ENCODE measurements at regions not wholly inside any gene's neighbourhood (a gene's known extent, or its start where the extent isn't known, plus 50 kb on each side); places are given as distances from the start of the nearest gene placed in this dataset.
"Not testable (repeated sequence)": the region's sequence is repeated elsewhere in the genome, so short reads cannot be mapped to it uniquely, and the experiment has no call there.

DNA sequence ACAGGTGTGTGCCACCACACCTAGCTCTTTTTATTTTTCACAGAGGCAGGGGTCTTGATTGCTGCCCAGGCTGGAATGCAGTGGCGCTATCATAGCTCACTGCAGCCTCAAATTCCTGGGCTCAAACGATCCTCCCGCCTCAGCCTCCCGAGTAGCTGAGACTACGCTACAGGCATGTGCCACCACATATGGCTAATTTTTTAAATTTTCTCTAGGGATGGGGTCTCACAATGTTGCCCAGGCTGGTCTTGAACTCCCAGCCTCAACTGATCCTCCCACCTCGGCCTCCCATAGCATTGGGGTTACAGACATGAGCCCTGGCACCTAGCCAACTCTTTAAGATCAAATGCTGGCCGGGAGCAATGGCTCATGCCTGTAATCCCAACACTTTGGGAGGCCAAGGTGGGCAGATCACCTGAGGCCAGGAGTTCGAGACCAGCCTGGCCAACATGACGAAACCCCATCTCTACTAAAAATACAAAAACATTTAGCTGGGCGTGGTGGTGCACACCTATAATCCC is 50.6 kb upstream of the MYL10 start:
- DNase-seq (ENCODE audit: low read depth in 2 of 3, low spot score in 1 of 3) = not testable (repeated sequence)

DNA sequence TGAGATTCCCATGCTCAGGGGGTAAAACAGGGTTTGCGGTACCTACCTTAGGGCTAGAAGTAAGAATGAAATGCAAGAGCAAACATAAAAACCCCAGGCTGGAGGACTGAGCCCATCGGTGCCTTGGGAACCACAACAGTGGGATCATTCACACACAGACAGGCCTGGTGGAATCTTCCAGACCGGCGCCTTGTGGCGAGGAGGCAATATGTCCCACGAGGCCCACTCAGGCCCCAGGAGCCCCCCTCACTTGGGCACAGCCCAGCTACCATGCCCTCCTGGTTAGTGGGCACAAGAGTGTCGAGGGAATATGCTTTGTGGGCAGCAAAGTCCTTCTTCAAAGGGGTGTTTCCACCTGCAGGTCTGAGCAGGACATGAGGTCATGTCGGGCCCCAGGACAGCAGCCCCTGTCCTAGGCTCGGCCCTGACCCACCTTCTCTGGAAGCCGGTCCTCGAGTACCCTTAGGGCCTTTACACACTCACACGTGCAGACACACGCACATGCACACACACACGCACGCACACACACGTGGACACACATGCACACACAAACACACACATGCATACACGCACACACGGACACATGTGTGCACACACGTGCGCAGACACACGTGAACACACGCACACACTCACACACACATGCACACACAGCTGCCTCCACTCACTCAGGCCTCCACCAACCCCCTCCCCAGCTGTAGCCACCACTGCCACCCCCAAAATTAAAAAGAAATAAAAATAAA is 51.5 kb upstream of the MYL10 start:
- no peak for DNase-seq (ENCODE audit: low read depth in 2 of 3, low spot score in 1 of 3)

DNA sequence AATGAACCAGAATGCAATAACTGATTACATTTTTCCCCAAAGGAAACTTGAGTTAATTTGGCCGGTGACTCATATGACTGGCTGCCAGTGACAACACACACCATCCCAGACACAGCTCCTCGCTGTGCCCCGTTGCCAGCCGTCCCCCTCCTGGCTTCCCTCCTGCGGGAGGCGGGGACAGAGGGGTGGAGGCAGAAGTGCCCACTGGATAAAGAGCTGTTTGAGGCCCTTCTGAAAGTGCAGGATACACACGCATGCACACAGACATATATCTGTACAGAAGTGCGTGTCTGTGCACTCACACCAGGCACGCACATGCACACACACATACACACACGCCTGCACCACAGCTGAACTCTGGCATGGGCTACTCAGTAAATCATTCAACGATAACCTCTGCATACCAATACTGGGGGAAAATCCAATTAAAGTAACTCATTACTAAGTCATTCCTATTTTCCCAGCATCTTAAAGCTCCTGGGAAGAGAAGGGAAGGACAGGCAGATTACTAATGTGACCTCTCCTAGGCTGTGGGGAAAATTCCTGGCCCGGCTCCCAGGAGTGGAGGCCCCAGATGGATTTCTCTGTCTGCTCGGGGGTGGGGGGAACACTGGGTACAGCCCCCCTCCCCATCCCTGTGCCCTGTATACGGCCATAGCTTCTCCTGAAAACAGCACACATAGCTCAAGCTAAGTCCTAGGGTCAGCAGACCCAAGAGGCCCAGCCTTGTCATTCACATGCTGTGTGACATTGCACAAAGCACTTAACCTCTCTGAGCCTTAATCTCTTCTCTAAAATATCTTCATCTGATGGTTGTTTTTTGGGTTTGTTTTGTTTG is 52.3 kb upstream of the MYL10 start:
- no peak for DNase-seq (ENCODE audit: low read depth in 2 of 3, low spot score in 1 of 3)

DNA sequence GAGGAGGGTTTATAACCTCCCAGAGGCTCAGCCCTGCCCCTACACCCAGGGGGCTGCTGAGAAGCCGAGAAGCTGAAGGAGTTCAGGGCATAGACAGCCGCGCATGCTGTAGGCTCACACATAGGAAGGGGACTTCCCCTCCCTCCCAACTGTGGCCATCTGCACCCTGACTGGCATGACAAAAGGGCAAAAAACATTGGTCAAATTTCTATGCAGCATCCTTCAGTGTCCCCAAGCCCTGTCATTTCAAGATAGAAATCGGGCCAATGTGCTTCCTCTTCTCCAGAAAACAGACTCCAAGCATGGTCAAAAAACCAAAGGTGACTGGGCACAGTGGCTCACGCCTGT is 55.9 kb upstream of the MYL10 start:
- DNase-seq (ENCODE audit: low read depth in 2 of 3, low spot score in 1 of 3) = no peak

DNA sequence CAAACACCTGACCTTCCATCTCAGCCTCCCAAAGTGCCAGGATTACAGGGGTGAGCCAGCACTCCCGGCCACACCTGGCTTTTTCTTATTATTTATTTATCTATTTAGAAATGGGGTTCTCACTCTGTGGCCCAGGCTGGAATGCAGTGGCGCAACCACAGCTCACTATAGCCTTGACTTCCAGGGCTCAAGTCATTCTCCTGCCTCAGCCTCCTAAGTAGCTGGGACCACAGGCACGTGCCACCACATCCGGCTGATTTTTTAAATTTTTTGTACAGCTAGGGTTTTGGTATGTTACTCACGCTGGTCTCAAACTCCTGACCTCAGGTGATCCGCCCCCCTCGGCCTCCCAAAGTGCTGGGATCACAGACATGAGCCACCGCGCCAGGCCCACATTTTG is 56.9 kb upstream of the MYL10 start:
- DNase-seq (ENCODE audit: low read depth in 2 of 3, low spot score in 1 of 3) = no peak

DNA sequence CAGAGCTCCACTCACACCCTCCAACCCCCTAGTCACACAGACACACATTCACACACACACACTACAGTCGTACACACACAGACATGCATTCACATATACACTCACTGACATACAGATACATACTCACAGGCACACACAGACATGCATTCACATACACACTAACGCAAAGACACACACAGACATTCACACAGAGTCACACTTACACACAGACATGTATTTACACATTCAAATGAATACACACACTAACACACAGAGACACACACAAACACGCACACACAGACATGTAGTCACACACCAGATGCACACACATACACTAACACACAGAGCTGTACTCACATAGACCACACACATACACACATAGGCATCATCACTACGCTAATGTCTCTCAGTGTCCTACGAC is 58.0 kb upstream of the MYL10 start:
- DNase-seq (ENCODE audit: low read depth in 2 of 3, low spot score in 1 of 3) = no peak

DNA sequence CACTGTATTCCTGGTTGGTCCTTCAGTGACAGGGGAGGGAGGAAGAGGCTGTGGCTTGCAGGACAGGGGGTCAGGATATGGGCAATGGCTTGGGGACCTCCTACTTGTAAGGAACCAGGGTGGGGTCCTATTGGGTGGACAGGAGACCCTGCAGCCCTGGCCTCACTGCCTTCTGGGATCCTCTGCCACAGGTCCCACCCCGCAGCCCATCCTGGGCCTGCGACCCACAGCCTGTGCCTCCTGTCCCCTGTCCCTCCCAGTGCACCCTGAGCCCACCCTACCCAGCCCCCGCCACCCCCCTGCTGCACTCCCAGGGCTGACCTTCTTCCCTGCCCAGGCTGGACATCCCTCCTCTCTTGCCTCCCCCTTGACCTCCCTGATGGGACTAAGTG is 58.7 kb upstream of the MYL10 start:
- no peak for DNase-seq (ENCODE audit: low read depth in 2 of 3, low spot score in 1 of 3)

DNA sequence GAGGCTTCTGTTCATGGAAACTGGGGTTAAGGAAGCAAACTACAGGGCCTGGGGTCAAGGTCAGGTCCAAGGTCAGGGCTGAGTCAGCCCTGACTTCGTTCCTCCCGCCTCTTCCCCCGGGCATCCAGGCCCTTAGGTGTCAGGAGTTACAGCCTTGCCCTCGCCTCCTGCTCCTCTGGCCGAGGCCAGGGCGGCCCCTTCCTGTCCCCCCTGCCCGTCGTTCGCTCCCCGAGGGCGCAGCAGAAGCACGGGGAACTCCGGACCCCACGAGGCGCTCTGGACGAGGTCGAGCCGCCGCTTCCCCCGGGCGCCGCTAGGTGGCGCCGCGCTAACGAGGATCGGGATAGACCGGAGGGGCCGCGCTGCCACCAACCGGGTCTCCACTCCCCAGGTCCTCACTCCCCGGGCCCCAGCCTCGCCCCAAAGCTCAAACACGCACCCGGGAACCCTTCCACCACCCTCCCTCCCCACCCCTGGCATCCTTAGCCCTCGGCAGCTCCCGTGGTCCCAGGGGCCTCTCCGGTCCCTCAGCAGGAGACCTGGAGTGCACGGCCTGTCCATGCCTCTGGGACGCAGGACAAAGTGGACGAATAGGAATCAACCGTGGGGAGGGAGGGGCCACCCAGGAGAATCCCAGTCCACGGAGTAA is 59.2 kb upstream of the MYL10 start:
- DNase-seq (ENCODE audit: low read depth in 2 of 3, low spot score in 1 of 3) = peak; percentile 62 to 77 (median 76)

DNA sequence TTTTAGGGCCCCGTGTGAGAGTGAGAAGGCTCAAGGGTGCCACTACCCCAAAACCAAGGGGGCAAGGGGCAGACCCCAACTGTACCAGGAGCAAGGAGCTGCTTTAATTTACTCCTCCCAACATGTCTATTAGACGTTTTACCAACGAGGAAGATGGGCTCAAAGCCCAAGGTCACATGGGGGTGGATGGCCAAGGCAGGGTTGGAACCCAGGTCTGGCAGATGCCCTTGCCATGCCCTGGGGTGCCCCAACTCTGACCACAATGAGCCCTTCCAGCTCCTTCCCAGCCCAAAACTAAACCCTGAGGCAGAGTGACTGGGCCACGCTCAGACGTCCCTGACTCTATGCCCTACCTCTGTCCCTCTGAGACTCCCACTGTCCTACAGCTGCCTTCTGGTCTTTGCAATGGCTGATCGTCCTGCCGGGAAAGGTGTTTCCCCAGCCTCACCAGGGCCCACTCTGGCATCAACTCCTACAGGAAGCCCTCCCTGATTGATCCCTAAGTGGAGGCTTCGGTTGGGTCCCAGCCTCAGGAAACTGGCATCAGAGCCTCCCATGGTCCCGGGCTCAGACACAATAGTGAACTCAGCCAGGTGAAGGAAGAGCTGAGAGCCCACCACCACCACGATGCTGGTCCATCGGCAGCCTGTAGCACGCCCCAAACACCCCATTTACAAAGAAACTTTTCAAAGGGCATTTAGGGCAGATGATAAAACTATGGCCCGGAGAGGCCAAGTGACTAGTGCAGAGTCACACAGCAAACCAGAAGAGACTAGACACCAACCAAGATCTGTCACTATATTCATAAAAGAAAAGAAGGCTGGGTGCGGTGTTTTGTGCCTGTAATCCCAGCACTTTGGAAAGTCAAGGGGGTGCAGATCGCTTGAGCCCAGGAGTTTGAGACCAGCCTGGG is 60.2 kb upstream of the MYL10 start:
- no peak for DNase-seq (ENCODE audit: low read depth in 2 of 3, low spot score in 1 of 3)

DNA sequence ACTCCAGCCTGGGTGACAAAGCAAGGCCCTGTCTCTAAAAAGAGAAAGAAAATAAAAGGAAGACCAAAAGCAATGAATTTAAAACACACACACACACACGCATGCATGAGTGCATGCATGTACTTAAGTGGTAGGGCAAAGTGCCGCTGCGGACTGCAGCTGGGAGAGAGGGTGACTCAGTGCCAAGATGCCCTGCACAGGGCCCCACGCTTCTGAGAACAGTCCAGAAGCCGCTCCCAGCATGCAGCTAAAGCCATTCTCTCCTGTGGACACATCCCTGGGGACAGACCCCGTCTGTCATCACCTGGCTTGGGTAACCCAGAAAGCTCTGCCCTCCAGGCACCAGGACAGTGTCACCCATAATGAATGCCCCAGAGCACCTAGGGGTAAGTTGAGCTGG is 61.0 kb upstream of the MYL10 start:
- DNase-seq (ENCODE audit: low read depth in 2 of 3, low spot score in 1 of 3) = no peak

DNA sequence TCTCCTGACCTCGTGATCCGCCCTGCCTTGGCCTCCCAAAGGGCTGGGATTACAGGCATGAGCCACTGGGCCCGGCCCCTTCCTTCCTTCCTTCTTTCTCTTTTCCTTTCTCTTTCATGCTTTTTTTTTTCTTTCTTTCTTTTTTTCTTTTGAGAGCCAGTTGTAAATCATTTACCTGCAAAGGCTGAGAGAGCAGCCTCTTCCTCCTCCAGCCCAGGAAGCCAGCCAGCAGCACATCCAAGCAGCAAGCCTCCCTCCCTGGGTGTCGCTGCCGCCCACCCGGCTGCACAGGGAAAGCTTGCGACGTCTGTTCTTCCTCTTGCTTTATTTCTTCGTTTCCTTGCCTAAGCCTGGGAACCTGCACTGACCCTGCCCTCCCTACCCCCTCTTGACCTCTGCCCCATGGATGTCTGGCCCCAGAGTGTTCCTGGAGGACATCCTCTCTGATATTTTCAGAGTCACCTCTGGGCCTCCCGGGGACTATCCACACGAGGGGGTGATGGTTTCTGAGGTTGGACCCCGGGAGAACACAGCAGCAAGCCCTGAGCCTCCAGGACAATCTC is 62.8 kb upstream of the MYL10 start:
- DNase-seq (ENCODE audit: low read depth in 2 of 3, low spot score in 1 of 3) = no peak

DNA sequence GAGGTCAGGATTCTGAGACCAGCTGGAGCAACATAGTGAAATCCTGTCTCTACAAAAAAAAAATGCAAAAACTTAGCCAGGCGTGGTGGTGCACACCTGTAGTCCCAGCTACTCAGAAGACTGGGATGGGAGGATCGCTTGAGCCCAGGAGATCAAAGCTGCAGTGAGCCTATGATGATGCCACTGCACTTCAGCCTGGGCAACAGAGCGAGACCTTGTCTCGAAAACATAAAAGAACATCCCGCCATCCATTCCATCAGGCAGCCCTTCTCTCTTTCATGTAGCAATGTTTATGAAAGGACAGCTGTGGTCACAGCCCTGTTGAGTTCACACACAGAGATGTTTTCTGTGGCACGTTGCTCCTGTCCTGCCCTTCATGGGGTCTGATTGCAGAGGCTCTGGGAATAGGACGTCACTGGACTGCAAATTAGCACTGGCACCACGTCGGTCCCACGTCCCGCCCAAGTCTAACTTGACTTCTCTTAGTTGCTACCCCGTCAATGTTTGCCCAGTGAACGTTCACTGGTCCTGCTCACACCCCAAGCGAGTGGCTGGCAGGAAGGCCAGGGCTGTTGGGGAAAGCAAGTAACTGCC is 64.5 kb upstream of the MYL10 start:
- no peak for DNase-seq (ENCODE audit: low read depth in 2 of 3, low spot score in 1 of 3)

DNA sequence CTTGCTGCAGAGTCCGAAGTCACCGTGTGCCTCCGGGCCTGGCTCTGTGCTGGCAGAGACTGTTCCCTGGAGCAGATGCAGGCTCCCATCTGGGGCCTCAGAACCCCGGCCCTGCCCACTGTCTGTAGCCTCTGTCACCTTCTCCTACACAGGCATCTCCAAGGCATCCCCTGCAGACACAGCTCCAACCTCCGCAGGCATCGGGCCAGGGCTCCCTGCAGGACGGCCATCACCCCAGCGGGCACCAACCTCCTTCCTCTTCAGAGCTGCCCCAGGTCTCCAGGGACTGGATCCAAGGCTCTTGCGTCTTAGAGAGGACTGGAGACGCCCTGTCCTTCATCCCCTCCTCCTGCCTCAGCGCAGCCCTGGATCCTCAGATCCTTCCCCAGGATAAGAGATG is 69.9 kb upstream of the MYL10 start:
- no peak for DNase-seq (ENCODE audit: low read depth in 2 of 3, low spot score in 1 of 3)

DNA sequence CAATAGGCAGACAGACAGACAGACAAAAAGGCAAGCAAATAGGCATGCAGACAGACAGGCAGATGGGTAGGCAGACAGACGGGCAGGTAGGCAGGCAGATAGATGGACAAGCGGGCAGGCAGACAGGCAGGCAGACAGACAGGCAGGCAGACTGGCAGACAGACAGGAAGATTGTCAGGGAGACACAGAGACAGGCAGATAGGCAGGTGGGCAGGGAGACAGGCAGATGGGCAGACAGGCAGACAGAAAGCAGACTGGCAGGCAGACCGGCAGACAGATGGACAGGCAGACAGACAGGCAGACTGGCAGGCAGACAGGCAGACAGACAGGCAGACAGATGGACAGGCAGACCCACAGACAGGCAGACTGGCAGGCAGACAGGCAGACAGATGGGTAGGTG is 70.3 kb upstream of the MYL10 start:
- no peak for DNase-seq (ENCODE audit: low read depth in 2 of 3, low spot score in 1 of 3)

DNA sequence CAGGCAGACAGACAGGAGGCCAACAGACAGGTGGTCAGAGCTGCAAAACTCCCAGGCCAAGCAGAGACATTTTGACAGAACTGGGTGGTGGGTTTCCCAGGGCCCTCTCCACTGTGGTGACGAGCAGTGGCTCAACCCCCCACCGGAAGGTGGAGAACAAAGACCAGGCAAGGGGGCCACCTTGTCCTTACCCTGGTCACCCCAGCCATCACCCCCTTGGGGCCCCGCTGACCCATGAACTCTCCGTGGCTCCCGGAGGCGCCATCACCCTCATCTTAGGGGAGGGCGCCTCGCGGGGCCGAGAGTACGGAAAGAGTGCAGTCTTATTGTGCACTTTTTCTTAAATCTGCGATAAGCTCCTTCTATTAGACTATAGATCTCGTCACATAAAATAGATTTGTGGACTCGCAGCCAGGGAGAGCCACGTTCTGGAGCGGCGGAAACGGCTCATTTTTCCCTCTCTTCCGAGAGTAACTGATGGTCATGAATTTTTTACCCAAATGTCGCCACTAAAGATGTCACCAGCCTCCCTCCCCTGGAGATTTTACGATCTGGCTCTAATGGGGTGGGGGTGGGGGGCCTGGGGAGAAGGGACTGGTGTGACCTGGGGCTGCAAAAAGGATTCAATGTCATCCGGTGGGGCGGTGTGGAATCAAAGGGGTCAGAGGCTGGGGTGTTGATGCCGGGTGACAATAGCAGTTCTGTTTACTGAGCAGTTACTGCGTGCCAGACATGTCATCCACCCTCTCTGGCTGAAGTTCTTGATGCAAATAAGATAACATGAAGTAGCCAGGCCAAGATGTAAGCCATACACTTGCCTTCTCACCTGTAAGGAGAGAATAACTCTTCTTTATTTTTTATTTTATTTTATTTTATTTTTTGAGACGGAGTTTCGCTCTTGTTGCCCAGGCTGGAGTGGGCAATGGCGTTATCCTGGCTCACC is 71.1 kb upstream of the MYL10 start:
- no peak for DNase-seq (ENCODE audit: low read depth in 2 of 3, low spot score in 1 of 3)

DNA sequence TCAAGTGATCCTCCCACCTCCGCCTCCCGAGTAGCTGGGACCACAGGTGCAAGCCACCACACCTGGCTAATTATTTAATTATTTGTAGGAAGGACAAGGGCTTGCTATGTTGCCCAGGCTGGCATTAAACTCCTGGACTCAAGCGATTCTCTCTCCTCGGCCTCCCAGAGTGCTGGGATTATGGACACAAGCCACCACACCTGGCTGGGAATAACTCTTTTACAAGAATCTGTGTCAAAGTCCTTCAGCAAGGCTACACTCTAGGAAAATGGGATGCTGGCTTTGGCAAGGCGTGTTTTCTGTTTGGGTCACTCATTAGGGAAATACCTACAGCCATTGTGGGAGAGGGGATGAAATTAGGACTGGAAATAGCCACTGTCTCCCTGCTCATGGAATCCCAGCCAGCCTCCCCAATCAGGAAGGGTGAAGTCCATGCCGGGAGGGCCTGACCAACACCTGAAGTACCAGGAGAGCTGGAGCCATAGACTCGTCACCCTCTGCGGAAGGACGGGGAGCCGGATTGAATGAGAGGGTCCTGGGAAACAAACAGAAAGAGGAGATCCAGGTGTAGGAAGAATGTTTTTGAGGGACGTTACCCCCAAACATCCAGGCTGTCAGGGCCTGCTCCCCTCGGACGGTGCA is 72.2 kb upstream of the MYL10 start:
- no peak for DNase-seq (ENCODE audit: low read depth in 2 of 3, low spot score in 1 of 3)

DNA sequence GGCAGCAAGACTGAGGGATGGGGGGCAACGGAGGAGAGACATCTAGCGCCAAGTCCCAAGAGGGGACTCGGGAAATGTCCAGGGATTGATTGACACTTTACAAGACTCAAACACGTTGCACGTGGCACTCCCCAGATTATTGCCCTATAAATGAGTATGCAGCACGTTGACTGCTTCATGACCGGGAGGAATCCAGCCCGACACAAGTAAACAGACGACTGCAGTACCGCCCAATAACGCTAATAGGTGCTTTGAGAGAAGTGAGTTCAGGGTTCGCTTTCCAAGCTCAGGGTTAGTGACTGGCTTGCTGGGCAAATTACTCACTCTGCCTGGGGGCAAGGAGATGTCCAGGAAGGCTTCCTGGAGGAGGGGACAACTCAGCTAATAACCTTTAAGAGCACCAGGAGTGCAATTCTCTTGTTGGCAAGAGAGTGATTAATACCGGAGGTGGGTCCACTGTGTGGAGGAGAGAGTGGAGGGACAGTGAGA is 73.3 kb upstream of the MYL10 start:
- no peak for DNase-seq (ENCODE audit: low read depth in 2 of 3, low spot score in 1 of 3)

DNA sequence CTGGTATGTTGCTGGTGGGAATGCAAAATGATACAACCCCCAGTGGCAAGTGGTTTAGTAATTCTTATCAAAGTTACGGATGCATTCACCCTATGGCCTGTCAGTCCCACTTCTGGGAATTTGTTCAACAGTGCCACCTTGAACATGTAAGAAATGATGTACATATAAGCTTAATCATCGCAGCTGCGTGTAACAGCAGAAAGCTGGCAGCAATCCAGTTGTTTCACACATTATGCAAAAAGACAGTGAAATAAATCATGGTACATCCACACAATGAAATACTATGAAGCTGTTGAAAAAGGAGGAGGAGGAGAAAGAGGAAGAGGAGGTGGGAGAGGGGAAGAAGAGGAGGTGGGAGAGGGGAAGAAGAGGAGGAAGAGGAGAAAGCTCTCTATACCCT is 76.2 kb upstream of the MYL10 start:
- DNase-seq (ENCODE audit: low read depth in 2 of 3, low spot score in 1 of 3) = no peak

DNA sequence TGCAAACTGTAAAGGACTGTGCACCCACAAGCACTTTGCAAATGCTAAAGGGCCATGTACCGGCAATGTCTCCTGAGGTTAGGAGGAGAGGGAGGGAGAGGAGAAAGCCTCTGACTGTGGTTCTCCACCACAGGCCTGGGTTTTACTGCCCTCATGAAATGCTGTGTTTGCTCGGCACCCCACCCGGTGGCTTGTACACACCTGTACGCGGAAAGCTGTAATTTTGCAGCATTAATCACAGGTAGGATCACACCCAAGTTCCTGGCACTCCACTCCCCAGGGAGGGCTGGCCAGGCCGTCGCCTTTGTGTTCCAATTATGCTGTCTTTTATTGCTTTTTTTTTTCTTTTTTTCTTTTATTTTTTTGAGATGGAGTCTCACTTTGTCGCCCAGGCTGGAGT is 78.5 kb upstream of the MYL10 start:
- DNase-seq (ENCODE audit: low read depth in 2 of 3, low spot score in 1 of 3) = no peak

Measured in stimulated activated CD4-positive, alpha-beta T cell treated with anti-CD3 and anti-CD28 coated beads, Interleukin-12 subunit alpha, Interleukin-12 subunit beta, amount 100 ng/mL, for 48 hours (primary cell).